ENCODE measurements at regions not wholly inside any gene's neighbourhood (a gene's known extent, or its start where the extent isn't known, plus 50 kb on each side); places are given as distances from the start of the nearest gene placed in this dataset.
A peak's percentile ranks its signal among the peaks of the same experiment; 100 is the strongest.
"Not testable (repeated sequence)": the region's sequence is repeated elsewhere in the genome, so short reads cannot be mapped to it uniquely, and the experiment has no call there.

DNA sequence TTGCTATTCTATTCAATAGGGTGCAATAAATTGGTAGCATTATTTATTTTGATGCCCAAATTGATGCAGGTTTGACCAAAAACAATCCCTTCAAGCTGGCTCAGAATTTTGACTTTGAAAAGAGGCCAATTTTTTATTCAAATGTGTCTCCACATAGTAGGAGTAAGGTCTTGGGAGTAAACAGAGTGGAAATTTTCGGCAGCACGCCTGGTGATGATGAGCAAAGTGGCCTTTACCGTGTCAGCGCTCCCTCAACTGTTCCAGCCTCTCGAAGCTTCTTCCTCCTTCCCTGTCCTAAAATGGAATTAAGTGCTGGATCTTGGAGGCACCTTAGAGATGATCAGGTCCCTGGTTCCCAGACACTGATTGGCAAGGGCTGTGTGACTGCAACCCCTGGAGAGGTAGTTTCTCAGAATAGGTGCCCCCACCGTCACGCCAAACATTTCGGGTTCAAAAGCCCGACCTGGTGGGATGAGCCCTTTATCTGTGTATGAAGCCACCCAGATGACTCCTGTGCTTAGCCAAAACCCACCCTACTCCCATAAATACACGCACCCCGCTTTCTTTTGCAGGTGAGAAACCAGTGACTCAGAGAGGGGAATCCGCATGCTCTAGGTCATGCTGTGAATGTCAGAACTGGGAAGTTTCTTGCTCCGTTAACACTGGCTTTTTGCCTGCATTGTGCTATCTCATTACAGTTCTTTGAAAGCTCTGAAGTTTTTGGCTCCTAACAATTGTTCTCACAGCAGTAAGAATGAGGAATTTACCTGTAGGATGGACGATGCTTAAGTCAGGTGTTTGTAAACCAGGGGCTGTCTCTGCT is 89.1 kb downstream of the CRYGS start:
- DNase-seq (ENCODE audit: low read depth in 2 of 3, low spot score in 2 of 3) = no peak

DNA sequence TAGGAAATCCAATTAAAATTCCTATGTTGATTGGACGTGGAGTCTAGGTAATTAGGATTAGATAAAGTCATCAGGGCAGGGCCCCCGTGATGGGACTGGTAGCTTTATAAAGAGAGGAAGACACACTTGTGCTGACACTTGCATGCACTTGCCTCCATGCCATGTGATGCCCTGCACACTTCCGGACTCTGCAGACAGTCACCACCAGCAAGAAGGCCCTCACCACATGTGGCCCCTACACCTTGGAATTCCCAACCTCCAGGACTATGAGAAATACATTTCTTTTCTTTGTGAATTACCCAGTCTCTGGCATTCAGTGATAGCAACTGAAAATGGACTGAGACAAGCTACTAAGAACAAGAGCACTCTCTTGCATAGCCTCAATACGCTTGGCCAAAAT is 90.6 kb downstream of the CRYGS start:
- DNase-seq (ENCODE audit: low read depth in 2 of 3, low spot score in 2 of 3) = no peak

DNA sequence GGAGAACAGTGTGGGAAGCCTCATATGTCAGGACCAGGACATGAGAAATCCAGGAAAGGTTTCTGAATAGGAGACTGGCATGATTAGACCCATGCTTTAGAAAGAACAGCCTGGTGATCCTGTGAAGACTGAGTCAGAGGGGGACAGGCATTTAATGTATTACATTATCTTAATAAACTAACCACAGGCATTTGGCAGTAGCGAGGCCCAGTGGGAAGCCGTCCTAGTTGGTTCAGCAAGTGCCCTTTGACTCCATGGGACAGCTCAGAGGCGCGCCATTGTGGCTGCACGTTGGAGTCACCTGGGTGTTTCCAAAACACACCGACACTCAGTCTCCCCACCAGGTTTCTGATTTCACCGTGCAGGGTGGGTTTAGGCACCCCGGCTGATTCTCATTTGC is 90.5 kb upstream of the DGKG start:
- DNase-seq (ENCODE audit: low read depth in 2 of 3, low spot score in 2 of 3) = no peak

DNA sequence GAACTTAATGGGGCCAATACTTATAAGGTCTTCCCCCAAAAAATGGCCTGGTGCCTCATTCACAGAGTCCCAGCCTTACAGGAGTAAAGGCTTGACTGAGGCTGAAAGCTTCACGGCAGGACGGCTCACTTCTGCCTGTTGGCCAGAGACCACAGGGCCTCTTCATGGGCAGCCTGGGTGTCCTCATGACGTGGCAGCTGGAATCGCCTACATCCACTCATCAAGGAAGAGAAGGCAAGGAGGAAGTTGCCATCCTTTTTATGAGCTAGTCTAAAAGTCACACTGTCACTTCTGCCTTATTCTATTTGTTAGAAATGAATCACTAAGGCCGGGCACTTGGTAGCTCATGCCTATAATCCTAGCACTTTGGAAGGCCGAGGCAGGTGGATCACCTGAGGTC is 89.3 kb upstream of the DGKG start:
- no peak for DNase-seq (ENCODE audit: low read depth in 2 of 3, low spot score in 2 of 3)

DNA sequence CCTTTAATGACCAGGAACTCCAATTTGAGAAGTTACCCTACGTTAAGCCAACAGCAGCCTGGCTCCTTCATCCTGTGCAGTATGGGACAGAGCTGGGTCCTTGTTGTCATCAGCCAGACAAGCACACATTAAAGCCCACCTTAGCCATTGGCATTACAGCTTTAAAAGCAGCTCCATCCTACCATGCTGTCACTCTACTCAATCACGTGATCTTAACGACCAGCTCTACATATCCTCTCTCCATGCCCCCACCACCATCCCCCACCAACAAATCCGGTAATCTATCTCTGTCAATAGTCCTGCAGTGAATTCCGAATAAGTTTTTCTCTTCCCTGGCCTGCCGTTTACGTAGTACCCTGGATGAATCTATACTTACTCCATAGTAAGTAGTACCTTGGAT is 82.9 kb upstream of the DGKG start:
- no peak for DNase-seq (ENCODE audit: low read depth in 2 of 3, low spot score in 2 of 3)

DNA sequence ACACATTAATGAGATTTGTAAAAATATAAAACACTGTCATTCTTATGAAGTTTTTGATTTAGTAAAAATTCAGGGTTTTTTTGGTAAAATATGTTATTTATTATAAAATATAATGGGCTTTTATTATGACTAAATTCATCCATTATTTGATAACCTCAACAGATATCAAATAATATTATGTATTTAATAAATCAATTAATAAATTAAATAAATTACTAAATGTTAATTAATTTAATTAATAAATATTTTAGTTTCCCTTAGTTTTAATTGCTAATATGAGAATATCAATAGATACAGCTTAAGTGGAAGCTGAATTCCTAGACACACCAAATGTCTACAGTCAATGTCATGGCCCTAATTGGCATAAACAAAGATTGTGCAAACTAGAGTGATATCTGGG is 82.3 kb upstream of the DGKG start:
- no peak for DNase-seq (ENCODE audit: low read depth in 2 of 3, low spot score in 2 of 3)

DNA sequence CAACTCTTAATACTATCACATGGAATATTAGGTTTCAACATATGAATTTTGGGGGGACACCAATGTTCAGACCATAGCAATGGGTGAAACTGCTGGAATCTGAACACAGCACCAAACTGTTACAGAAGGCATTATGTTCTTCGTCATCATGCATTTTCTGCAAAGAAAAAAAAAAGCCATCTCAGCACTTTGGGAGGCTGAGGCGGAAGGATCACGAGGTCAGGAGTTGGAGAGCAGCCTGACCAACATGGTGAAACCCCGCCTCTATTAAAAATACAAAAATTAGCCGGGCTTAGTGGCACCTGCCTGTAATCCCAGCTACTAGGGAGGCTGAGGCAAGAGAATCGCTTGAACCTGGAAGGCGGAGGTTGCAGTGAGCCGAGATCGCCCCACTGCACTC is 80.9 kb upstream of the DGKG start:
- DNase-seq (ENCODE audit: low read depth in 2 of 3, low spot score in 2 of 3) = not testable (repeated sequence)

DNA sequence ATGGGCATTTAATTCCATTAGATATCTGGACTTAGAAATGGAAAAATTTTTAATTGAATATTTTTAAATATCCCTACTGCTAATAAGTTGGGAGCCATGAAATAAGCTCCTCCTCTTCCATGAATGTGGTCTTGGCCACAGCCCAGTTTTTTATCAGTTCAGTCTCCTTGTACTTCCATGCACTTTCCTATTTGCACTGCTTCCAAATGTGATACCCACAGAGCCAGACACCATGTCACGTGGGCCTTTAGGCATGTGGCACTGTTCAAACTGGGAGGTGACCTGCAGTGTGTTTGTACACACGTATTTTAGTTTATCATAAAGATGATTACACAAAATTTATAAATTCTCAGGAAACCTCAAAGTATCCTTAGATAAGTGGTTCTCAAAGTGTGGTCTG is 80.1 kb upstream of the DGKG start:
- no peak for DNase-seq (ENCODE audit: low read depth in 2 of 3, low spot score in 2 of 3)

DNA sequence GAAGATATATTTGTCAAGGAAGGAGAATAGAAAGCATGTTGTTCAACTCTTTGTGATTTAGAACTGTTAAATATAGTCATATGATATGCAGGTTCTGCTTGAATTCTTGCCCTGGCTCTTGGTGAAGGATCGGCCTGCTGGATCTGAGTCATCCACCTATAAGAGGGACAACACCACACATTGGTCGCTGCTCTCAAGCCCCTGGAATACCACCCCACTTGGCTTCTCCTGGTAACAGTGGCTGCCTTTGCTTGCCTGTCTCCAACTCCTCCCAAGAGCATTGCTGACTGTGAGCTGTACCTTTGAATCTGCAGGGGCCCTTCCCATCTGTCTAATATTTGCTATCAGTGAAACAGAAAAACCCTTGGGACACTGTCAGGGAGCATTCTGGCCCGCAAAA is 78.9 kb upstream of the DGKG start:
- DNase-seq (ENCODE audit: low read depth in 2 of 3, low spot score in 2 of 3) = no peak

DNA sequence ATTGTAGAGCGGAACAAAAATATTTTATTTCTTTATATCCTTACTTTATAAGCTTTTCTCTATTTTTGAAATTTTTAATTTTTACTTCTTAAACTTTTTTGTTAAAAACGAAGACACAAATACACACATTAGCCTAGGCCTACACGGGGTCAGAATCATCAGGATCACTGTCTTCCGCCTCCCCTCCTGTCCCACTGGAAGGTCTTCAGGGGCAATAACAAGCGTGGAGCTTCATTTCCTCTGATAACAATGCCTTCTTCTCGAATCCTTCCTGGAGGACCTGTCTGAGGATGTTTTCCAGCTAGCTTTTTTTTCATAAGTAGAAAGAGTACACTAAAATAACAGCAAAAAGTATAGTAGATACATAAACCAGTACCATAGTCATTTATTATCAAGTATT is 77.7 kb upstream of the DGKG start:
- DNase-seq (ENCODE audit: low read depth in 2 of 3, low spot score in 2 of 3) = no peak

DNA sequence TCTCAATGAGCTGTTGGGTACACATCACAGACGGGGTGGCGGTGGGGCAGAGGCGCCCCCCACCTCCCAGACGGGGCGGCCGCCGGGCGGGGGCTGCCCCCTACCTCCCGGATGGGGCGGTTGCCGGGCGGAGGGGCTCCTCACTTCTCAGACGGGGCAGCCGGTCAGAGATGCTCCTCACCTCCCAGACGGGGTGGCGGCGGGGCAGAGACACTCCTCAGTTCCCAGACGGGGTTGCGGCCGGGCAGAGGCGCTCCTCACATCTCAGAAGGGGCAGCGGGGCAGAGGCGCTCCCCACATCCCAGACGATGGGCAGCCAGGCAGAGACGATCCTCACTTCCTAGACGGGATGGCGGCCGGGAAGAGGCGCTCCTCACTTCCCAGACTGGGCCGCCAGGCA is 73.3 kb upstream of the DGKG start:
- not testable (repeated sequence) for DNase-seq (ENCODE audit: low read depth in 2 of 3, low spot score in 2 of 3)

DNA sequence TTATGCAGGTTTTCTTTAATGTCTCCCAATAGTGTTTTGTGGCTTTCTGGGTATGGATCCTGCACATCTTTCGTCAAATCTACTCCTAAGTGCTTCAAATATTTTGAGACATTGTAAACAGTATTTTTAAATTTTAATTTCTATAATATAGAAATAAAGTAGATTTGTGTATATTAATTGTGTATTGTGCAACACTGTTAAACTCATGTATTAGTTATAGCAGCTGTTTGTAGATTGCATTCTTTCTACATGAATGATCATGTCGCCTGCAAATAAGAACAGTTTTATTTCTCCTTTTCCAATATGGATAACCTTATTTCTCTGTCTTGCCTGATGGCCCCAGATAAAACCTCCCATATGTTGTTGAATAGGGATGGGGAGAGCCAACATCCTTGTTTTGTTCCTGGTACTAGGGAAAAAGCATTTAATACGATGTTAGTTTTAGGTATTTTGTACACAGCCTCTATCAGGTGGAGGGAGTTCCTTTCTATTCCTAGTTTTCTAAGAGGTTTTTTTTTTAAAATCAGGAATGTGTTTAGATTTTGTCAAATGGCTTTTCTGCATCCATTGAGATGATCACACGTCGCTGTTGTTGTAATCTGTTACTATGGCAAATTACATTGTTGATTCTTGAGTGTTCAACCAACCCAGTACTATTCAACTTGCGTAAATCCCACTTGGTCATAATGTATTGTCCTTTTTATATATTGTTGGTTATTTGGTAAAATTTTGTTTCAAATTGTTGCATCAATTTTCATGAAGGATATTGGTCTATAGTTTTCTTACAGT is 71.1 kb upstream of the DGKG start:
- no peak for DNase-seq (ENCODE audit: low read depth in 2 of 3, low spot score in 2 of 3)

DNA sequence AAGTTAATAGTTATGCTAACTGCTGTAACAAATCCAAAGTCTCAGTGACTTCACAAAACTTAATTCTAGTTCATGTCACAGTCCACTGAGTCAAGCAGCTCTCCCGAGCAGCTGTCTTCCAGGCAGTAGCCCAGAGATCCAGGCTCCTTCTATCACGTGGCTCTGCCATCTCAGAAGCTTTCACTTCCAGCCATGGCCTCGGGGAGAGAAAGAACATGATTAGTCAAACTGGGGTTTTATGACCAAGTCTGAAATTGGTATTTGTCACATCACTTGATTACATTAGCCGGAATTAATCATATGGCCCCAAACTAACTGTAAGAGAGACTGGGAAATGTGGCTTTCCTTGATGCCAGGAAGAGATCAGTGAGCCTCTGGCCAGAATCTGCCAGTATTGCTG is 70.2 kb upstream of the DGKG start:
- DNase-seq (ENCODE audit: low read depth in 2 of 3, low spot score in 2 of 3) = no peak

DNA sequence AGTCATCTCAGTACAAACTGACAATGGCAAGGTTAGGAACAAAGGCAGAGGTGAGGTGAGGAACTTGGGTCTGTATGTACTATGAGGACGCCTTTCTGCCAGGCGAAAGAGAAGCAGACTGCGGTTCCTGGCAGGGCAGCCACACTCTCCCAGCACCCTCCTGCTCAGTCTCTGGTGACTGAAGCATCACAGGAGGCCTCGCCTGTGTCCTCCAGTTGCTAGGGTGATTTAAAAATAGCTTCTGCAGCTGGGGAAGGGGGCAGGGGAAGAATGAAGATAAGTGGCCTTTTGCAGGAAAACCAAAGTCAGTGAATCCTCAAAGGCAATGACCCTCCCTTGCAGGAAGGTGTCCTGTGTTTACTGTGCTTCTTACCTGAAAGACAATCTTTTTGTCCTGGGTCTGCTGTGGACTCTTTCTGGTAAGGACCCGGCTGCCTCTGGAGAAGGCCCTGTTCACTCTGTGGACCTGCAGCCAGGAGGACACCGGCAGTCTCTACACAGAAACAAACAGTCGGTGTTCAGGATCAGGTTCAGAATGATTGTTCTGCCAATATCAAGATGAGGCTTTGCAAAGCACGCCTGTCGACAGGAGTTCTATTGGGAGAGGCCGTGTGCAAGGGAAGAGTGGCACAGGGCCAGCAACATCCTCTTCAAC is 65.7 kb upstream of the DGKG start:
- peak in 1 of 3 donors; percentile 31 for DNase-seq (ENCODE audit: low read depth in 2 of 3, low spot score in 2 of 3)

DNA sequence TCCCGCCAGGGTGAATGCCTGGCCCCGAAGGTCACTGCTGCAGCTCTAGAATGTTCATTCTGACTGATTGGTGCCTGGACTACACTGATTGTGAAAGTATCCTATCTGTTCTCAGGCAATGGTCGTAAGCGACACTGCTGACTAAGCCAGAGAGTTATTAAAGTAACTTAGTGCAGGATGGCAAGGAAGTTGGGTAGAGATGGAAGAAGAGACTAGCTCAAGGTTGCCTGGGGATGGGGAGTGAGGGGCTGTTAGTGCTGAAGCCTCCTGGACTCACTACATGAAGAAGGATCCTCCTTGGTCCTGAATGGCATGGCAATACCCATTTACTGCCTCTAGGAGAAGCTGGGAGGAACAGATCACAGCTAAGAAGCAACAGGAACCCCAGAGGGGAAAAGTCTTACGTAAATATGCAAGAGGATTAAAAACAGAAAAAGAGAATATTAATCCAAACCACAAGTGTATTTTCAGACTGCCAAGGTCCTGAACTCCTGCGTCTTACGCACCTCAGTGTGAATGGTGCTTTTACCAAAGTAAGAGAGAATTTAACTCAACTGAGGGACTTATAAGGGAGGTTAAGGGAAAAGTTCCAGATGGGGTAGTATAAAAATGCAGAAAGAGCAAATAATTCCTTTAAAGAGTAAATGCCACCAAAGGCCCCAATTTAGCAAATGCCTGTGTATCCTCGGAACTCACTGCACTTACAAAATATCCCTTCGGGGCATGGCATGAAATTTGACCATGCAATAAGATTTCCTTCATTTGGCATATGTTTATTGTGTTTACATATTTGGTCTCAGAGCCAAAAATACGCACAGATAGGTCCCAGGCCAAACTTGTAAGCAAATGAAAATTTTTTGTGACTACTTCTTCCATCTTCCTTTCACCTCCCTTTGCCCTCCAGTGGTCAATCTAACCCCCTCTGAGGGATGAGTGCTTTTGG is 64.0 kb upstream of the DGKG start:
- peak in 2 of 3 donors; percentile 7 to 47 for DNase-seq (ENCODE audit: low read depth in 2 of 3, low spot score in 2 of 3)

DNA sequence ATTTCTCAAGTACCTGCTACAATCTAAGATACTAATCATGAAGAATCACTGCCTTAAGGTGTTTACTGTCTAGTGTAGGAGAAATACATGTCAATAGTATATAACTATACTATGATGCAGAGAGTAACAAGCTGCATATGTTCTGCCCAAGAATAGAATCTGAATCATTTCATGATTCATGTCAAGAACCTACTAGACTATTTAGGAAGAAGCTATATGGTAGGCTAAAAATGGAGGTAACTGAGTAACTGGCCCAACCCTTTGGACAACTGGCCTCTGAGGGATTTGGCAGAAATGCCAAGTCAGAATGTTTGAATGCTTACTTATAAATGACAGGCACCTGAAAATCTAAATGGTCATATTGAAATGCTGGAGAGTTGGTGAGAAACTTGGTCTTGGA is 59.9 kb upstream of the DGKG start:
- no peak for DNase-seq (ENCODE audit: low read depth in 2 of 3, low spot score in 2 of 3)

DNA sequence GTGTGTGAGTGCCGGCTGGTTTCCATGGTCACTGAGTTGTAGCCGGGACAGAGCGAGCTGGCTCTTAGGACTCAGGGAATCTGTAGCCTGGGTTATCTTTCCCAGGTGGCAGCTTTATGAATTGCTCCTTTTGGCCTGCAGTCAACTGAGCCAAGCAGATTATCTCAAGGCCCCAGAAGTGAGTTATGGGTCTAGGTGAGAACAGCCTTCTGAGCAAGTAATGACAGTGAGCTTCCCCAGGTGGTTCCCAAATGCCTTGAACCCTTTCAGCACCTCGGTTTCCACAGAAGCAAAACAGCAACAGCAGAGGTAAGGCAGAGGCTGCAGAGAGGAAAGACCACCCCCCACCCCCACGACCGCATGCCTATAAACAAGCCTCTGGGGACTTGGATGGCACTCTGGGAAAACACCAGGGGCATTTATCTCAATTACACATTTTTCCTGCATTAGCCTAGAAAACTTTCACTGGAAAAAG is 56.7 kb upstream of the DGKG start:
- DNase-seq (ENCODE audit: low read depth in 2 of 3, low spot score in 2 of 3) = no peak

DNA sequence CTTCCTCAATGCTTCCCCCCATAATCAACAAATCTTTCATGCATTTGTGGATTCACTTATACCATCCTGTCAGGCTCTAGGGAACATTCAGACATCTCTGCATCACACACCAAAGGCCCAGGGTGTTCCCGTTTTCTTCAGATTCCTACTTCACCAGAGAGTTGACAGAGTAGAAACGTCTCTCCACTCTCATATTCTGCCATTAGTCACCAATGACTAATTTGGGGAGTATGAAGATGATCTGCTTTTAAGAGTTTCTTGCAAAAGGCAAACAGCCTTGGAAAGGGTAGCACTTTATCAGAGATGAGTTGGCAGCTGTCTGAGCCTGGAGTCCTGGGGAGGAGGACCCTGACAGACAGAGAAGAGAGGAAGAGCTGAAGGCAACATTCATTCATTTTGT is 55.8 kb upstream of the DGKG start:
- DNase-seq (ENCODE audit: low read depth in 2 of 3, low spot score in 2 of 3) = no peak

DNA sequence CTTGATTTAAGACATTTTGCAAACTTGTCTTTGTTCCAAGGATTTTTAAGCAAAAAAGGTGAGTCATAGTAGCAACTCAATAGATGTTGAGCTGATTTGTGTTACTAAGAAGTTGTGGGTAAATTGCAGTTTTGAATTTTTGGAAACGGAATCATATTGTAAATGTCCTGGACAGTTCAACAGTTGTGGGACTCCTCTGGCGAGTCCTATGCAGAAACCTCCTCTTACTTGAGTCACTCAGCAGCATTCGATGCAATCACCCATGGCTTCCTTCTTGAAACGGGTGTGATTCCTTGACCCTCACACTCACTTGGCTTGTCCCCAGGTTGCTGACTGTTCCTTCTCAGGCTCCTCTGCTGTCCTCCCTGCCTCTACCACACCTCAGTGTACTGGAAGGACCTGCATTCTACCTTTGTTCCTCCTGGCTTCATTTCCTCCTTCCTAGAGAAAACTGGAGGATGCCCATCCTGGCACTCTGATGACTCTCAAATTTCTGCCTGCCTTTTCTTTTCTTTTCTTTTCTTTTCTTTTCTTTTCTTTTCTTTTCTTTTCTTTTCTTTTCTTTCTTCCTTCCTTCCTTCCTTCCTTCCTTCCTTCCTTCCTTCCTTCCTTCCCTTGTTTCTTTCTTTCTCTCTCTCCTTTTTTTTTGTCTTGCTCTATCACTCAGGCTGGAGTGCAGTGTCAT is 52.8 kb upstream of the DGKG start:
- DNase-seq (ENCODE audit: low read depth in 2 of 3, low spot score in 2 of 3) = peak in 1 of 3 donors; percentile 10

Measured in hematopoietic multipotent progenitor cell (in vitro differentiated cells).